HEK293 (cell line): ENCODE measurements at regions not wholly inside any gene's neighbourhood (a gene's known extent, or its start where the extent isn't known, plus 50 kb on each side); places are given as distances from the start of the nearest gene placed in this dataset.

Source experiments
- KLF10 ChIP-seq: fragments of 450-650 bp; IDR thresholded peaks from 2 replicates; pipeline ENCODE4 v1.5.1; 2018; ENCODE audit warnings: missing biosample characterization, mild to moderate bottlenecking, missing genetic modification characterization
- MYNN ChIP-seq: fragments of 450-650 bp; formaldehyde crosslinking; IDR thresholded peaks from 2 replicates; pipeline ENCODE4 v1.5.1; 2016; ENCODE audit warnings: missing biosample characterization, missing genetic modification characterization, borderline replicate concordance
- ZNF157 ChIP-seq: fragments of 450-650 bp; formaldehyde crosslinking; IDR thresholded peaks from 2 replicates; pipeline ENCODE4 v1.5.1; 2016; ENCODE audit warnings: missing biosample characterization, missing genetic modification characterization
- ZNF311 ChIP-seq: fragments of 450-650 bp; formaldehyde crosslinking; IDR thresholded peaks from 2 replicates; pipeline ENCODE4 v1.5.1; 2017; ENCODE audit warnings: missing biosample characterization, missing genetic modification characterization, borderline replicate concordance
- ZNF670 ChIP-seq: fragments of 450-650 bp; formaldehyde crosslinking; IDR thresholded peaks from 2 replicates; pipeline ENCODE4 v1.5.1; 2016; ENCODE audit warnings: missing biosample characterization, missing genetic modification characterization, low read depth
- ZNF76 ChIP-seq: fragments of 450-650 bp; formaldehyde crosslinking; IDR thresholded peaks from 2 replicates; pipeline ENCODE4; 2016; ENCODE audit warnings: low read depth, missing biosample characterization, missing genetic modification characterization, borderline replicate concordance
- TF ChIP-seq, protein P1 (sequence below): fragments of 450-650 bp; formaldehyde crosslinking; IDR thresholded peaks from 2 replicates; pipeline ENCODE4 v1.5.1; 2016; ENCODE audit warnings: missing biosample characterization, missing genetic modification characterization

- TF ChIP-seq KLF10 = no peak
- no peak for TF ChIP-seq MYNN (tag by site-specific recombination)
- no peak for TF ChIP-seq ZNF157
- no peak for TF ChIP-seq ZNF311 (tag by site-specific recombination)
- TF ChIP-seq, protein P1, sequence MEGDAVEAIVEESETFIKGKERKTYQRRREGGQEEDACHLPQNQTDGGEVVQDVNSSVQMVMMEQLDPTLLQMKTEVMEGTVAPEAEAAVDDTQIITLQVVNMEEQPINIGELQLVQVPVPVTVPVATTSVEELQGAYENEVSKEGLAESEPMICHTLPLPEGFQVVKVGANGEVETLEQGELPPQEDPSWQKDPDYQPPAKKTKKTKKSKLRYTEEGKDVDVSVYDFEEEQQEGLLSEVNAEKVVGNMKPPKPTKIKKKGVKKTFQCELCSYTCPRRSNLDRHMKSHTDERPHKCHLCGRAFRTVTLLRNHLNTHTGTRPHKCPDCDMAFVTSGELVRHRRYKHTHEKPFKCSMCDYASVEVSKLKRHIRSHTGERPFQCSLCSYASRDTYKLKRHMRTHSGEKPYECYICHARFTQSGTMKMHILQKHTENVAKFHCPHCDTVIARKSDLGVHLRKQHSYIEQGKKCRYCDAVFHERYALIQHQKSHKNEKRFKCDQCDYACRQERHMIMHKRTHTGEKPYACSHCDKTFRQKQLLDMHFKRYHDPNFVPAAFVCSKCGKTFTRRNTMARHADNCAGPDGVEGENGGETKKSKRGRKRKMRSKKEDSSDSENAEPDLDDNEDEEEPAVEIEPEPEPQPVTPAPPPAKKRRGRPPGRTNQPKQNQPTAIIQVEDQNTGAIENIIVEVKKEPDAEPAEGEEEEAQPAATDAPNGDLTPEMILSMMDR (tag by site-specific recombination) = no peak
- TF ChIP-seq ZNF670 (tag by site-specific recombination) = no peak
- TF ChIP-seq ZNF76 = no peak
Measured at GRCh38 chr12:127928615-127929571, 338.1 kb upstream of the TMEM132C start.
